DND-41 (cell line): ENCODE measurements at regions not wholly inside any gene's neighbourhood (a gene's known extent, or its start where the extent isn't known, plus 50 kb on each side); places are given as distances from the start of the nearest gene placed in this dataset.

Experiments used
- ATAC-seq: fragments of 200-7000 bp; cut with Tn5 transposase; 3 replicates; pipeline ENCODE4 v1.9.1; 2021; ENCODE audit warnings: low read depth; ENCODE audit not compliant: insufficient read depth
- DNase-seq: peaks from one replicate; pipeline ENCODE4 v3.0.0-alpha.2; 2020
- H2AFZ ChIP-seq: 2 replicates; pipeline ENCODE4 v1.6.0; 2012; ENCODE audit warnings: low read depth, low read length
- H3K27ac ChIP-seq: 2 replicates; pipeline ENCODE4 v1.5.1; 2012; ENCODE audit warnings: low read length, inconsistent platforms
- H3K27me3 ChIP-seq: fragments of 200-600 bp; sonication (generic); 2 replicates; pipeline ENCODE4 v1.6.0; 2012; ENCODE audit warnings: low read length, mild to moderate bottlenecking, inconsistent platforms; ENCODE audit not compliant: insufficient read depth, poor library complexity
- H3K36me3 ChIP-seq: 2 replicates; pipeline ENCODE4 v1.5.1; 2012; ENCODE audit warnings: low read length, inconsistent platforms; ENCODE audit not compliant: insufficient read depth
- H3K4me1 ChIP-seq: 2 replicates; pipeline ENCODE4 v1.5.1; 2012; ENCODE audit warnings: mild to moderate bottlenecking, low read length; ENCODE audit not compliant: insufficient read depth
- H3K4me2 ChIP-seq: 2 replicates; pipeline ENCODE4 v1.6.0; 2012; ENCODE audit warnings: mild to moderate bottlenecking, moderate library complexity, low read length, inconsistent platforms; ENCODE audit not compliant: insufficient read depth
- H3K4me3 ChIP-seq, 2 experiments: fragments of 200-600 bp in 1 of 2; shearing (Covaris generic) in 1 of 2; 2 replicates each; pipeline ENCODE4 v1.5.1; 2012 to 2016; ENCODE audit warnings: inconsistent platforms in 2 of 2, low read length in 2 of 2, mild to moderate bottlenecking in 2 of 2, low read depth in 1 of 2, moderate library complexity in 1 of 2
- H3K79me2 ChIP-seq: 2 replicates; pipeline ENCODE4 v1.6.0; 2012; ENCODE audit warnings: low read length, inconsistent platforms; ENCODE audit not compliant: insufficient read depth
- H3K9ac ChIP-seq: 2 replicates; pipeline ENCODE4 v1.6.0; 2012; ENCODE audit warnings: low read depth, mild to moderate bottlenecking, inconsistent platforms, low read length, moderate library complexity
- H3K9me3 ChIP-seq: 2 replicates; pipeline ENCODE4 v1.5.1; 2012; ENCODE audit warnings: low read length, moderate library complexity, mild to moderate bottlenecking, inconsistent platforms; ENCODE audit not compliant: insufficient read depth, severe bottlenecking
- H4K20me1 ChIP-seq: 2 replicates; pipeline ENCODE4 v1.6.0; 2012; ENCODE audit warnings: low read length; ENCODE audit not compliant: insufficient read depth
- CTCF ChIP-seq: IDR thresholded peaks from 2 replicates; pipeline ENCODE4 v1.5.1; 2012; ENCODE audit warnings: borderline replicate concordance, low read length, moderate library complexity, mild to moderate bottlenecking; ENCODE audit not compliant: poor library complexity, severe bottlenecking; ENCODE audit errors: extremely low read depth
- EZH2 ChIP-seq: IDR thresholded peaks from 3 replicates; pipeline ENCODE4 v1.6.1; 2012; ENCODE audit warnings: borderline replicate concordance, low read depth, mild to moderate bottlenecking, moderate library complexity, low read length, inconsistent platforms; ENCODE audit not compliant: severe bottlenecking

- Histone ChIP-seq H3K27ac (no peak overlapping the region), H2AFZ (no peak overlapping the region), H3K79me2 (no peaks in the 10 kb centered on the region), H3K27me3 (peaks cover 4% of the 10 kb centered on the region), H3K4me1 (no peaks in the 10 kb centered on the region), H3K36me3 (no peaks in the 10 kb centered on the region), H3K9ac (no peak overlapping the region), H4K20me1 (peaks cover 4% of the 10 kb centered on the region; the same call in 1 of the 2 replicates), H3K4me2 (no peak overlapping the region), H3K9me3 (no peaks in the 10 kb centered on the region), H3K4me3 (no peak overlapping the region)
- peak; percentile 57 for DNase-seq
- peak; percentile 77 for TF ChIP-seq CTCF
- no peak for TF ChIP-seq EZH2
- peak; percentile 74 for ATAC-seq
Observed at GRCh38 chr1:36609241-36610027, 126.7 kb upstream of the CSF3R start.

- Histone ChIP-seq H3K36me3 (no peaks in the 10 kb centered on the region), H3K4me2 (no peak overlapping the region), H3K9ac (no peak overlapping the region), H2AFZ (no peak overlapping the region), H4K20me1 (peaks cover 4% of the 10 kb centered on the region; the same call in 1 of the 2 replicates), H3K27ac (no peak overlapping the region), H3K79me2 (no peaks in the 10 kb centered on the region), H3K4me3 (no peak overlapping the region), H3K9me3 (no peaks in the 10 kb centered on the region), H3K4me1 (no peaks in the 10 kb centered on the region), H3K27me3 (peaks cover 4% of the 10 kb centered on the region)
- DNase-seq (no peak), ATAC-seq (no peak)
- TF ChIP-seq EZH2 = no peak
- TF ChIP-seq CTCF = no peak
Observed at GRCh38 chr1:36608272-36608671, 125.6 kb upstream of the CSF3R start.

DNA sequence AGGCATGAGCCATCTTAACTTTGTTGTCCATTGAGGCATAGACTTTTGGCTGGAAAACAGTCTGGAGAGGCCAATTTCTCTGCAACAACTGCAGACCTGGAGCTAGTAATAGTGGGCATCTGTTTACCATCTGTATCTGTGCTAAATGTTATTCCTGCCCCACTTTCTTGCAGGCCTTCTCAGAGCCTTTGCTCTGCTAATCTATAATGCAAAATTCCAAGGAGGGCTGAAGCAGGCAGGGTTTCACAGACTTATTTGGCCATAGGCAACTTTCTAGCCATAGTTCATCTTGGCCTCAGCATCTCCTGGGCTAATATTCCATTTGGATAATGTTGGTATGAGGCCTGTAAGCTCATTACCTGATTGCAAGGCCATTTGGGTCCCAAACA, 124.5 kb upstream of the CSF3R start:
- Histone ChIP-seq H3K4me3 (no peak overlapping the region), H3K79me2 (no peaks in the 10 kb centered on the region), H3K27ac (no peak overlapping the region), H4K20me1 (peaks cover 4% of the 10 kb centered on the region; the same call in 1 of the 2 replicates), H3K9ac (no peak overlapping the region), H2AFZ (no peak overlapping the region), H3K4me2 (no peak overlapping the region), H3K27me3 (peaks cover 4% of the 10 kb centered on the region), H3K9me3 (no peaks in the 10 kb centered on the region), H3K36me3 (no peaks in the 10 kb centered on the region), H3K4me1 (no peaks in the 10 kb centered on the region)
- TF ChIP-seq EZH2 = no peak
- TF ChIP-seq CTCF = no peak
- ATAC-seq (no peak), DNase-seq (no peak)
